Stimulated activated CD4-positive, alpha-beta T cell treated with anti-CD3 and anti-CD28 coated beads, Interleukin-15, amount 100 ng/mL, for 24 hours (primary cell): ENCODE measurements at regions not wholly inside any gene's neighbourhood (a gene's known extent, or its start where the extent isn't known, plus 50 kb on each side); places are given as distances from the start of the nearest gene placed in this dataset.

ENCODE experiments used
- DNase-seq: peaks from one replicate; pipeline ENCODE4 v3.0.0-alpha.2; 2020

GRCh38 chr12:28946361-28946760 lies 202.7 kb upstream of the FAR2 start:
- DNase-seq = no peak

GRCh38 chr12:28948685-28949084 lies 200.4 kb upstream of the FAR2 start:
- no peak for DNase-seq

GRCh38 chr12:28949184-28949583 lies 199.9 kb upstream of the FAR2 start:
- DNase-seq = no peak

- no peak for DNase-seq
These were observed 199.0 kb upstream of the FAR2 start for GRCh38 chr12:28950049-28950448.

- DNase-seq = no peak
These were observed 197.1 kb upstream of the FAR2 start for GRCh38 chr12:28951935-28952334.

GRCh38 chr12:28954333-28954732 lies 194.7 kb upstream of the FAR2 start:
- DNase-seq = no peak

GRCh38 chr12:28955491-28955890 lies 193.6 kb upstream of the FAR2 start:
- DNase-seq = no peak

- DNase-seq = no peak
These were observed 193.1 kb upstream of the FAR2 start for GRCh38 chr12:28955931-28956330.

- DNase-seq = no peak
These were observed 190.4 kb upstream of the FAR2 start for GRCh38 chr12:28958553-28959195.

- no peak for DNase-seq
These were observed 187.1 kb upstream of the FAR2 start for GRCh38 chr12:28961948-28962384.

GRCh38 chr12:28963554-28963953 lies 185.5 kb upstream of the FAR2 start:
- no peak for DNase-seq

- no peak for DNase-seq
These were observed 182.9 kb upstream of the FAR2 start for GRCh38 chr12:28966046-28966780.

- no peak for DNase-seq
These were observed 181.7 kb upstream of the FAR2 start for GRCh38 chr12:28967426-28967825.

- no peak for DNase-seq
These were observed 175.6 kb upstream of the FAR2 start for GRCh38 chr12:28973491-28973890.

- no peak for DNase-seq
These were observed 174.9 kb upstream of the FAR2 start for GRCh38 chr12:28974166-28974565.

- no peak for DNase-seq
These were observed 174.2 kb upstream of the FAR2 start for GRCh38 chr12:28974883-28975282.

GRCh38 chr12:28975564-28976340 lies 173.3 kb upstream of the FAR2 start:
- DNase-seq = no peak

GRCh38 chr12:28980436-28980835 lies 168.6 kb upstream of the FAR2 start:
- no peak for DNase-seq

GRCh38 chr12:28987538-28988324 lies 161.3 kb upstream of the FAR2 start:
- DNase-seq = no peak

- DNase-seq = no peak
These were observed 160.8 kb upstream of the FAR2 start for GRCh38 chr12:28988325-28988704.

GRCh38 chr12:28991626-28992025 lies 157.5 kb upstream of the FAR2 start:
- no peak for DNase-seq

- DNase-seq = no peak
These were observed 155.4 kb upstream of the FAR2 start for GRCh38 chr12:28993720-28994119.

GRCh38 chr12:28994179-28994715 lies 154.8 kb upstream of the FAR2 start:
- no peak for DNase-seq
